Neural progenitor cell (in vitro differentiated cells): ENCODE measurements at regions not wholly inside any gene's neighbourhood (a gene's known extent, or its start where the extent isn't known, plus 50 kb on each side); places are given as distances from the start of the nearest gene placed in this dataset.

Experiments
- DNase-seq: peaks from one replicate; pipeline ENCODE4 v3.0.0-alpha.2; 2016; ENCODE audit warnings: low spot score
- H2AFZ ChIP-seq: fragments of 200-600 bp; sonication (generic); replicated peaks from 2 replicates; pipeline ENCODE4 v1.6.1; 2016; ENCODE audit warnings: antibody characterized with exemption
- H3F3A ChIP-seq: fragments of 200-600 bp; sonication (generic); 2 replicates; pipeline ENCODE4 v1.6.1; 2016; ENCODE audit warnings: antibody characterized with exemption, low read depth
- H3K27ac ChIP-seq: fragments of 200-600 bp; sonication (generic); 2 replicates; pipeline ENCODE4 v1.5.1; 2016; ENCODE audit warnings: mild to moderate bottlenecking
- H3K27me3 ChIP-seq: fragments of 200-600 bp; sonication (generic); 2 replicates; pipeline ENCODE4 v1.6.1; 2016; ENCODE audit warnings: mild to moderate bottlenecking, moderate library complexity
- H3K36me3 ChIP-seq: fragments of 200-600 bp; sonication (generic); 2 replicates; pipeline ENCODE4 v1.5.1; 2016
- H3K4me1 ChIP-seq: fragments of 200-600 bp; sonication (generic); 2 replicates; pipeline ENCODE4 v1.6.1; 2016; ENCODE audit warnings: mixed run types
- H3K4me2 ChIP-seq: fragments of 200-600 bp; sonication (generic); 2 replicates; pipeline ENCODE4 v1.6.1; 2016
- H3K4me3 ChIP-seq: fragments of 200-600 bp; sonication (generic); 2 replicates; pipeline ENCODE4 v1.5.1; 2016
- H3K79me2 ChIP-seq: fragments of 200-600 bp; sonication (generic); 2 replicates; pipeline ENCODE4 v1.6.1; 2016; ENCODE audit warnings: low read depth
- H3K9ac ChIP-seq: fragments of 200-600 bp; sonication (generic); 2 replicates; pipeline ENCODE4 v1.6.1; 2016
- H3K9me3 ChIP-seq: fragments of 200-600 bp; sonication (generic); 2 replicates; pipeline ENCODE4 v1.5.1; 2016; ENCODE audit warnings: low read depth
- H4K20me1 ChIP-seq: fragments of 200-600 bp; sonication (generic); 2 replicates; pipeline ENCODE4 v1.6.1; 2016; ENCODE audit warnings: low read depth
- H3K27ac Mint-ChIP-seq: 3 replicates; pipeline ENCODE4 v1.8.0; 2021; ENCODE audit warnings: mixed read lengths
- H3K27me3 Mint-ChIP-seq: 2 replicates; pipeline ENCODE4 v1.8.0; 2022; ENCODE audit warnings: low read depth, mild to moderate bottlenecking, inconsistent platforms, moderate library complexity, mixed read lengths; ENCODE audit not compliant: insufficient read depth
- H3K36me3 Mint-ChIP-seq: 3 replicates; pipeline ENCODE4 v1.8.0; 2021; ENCODE audit warnings: mixed read lengths
- H3K4me1 Mint-ChIP-seq: 3 replicates; pipeline ENCODE4 v1.8.0; 2021; ENCODE audit warnings: mixed read lengths
- H3K4me3 Mint-ChIP-seq: 3 replicates; pipeline ENCODE4 v1.8.0; 2021; ENCODE audit warnings: mild to moderate bottlenecking, moderate library complexity, mixed read lengths
- H3K9me3 Mint-ChIP-seq: 3 replicates; pipeline ENCODE4 v1.8.0; 2020; ENCODE audit warnings: mixed read lengths
- EZH2 ChIP-seq: fragments of 200-600 bp; sonication (generic); IDR thresholded peaks from 2 replicates; pipeline ENCODE4 v1.6.1; 2017; ENCODE audit warnings: antibody characterized with exemption, mild to moderate bottlenecking, moderate library complexity
- EZH2phosphoT487 ChIP-seq: fragments of 200-600 bp; sonication (generic); IDR thresholded peaks from 2 replicates; pipeline ENCODE4 v1.6.1; 2017; ENCODE audit warnings: antibody characterized with exemption
- TF ChIP-seq, protein P1 (sequence below): fragments of 200-600 bp; sonication (generic); IDR thresholded peaks from 2 replicates; pipeline ENCODE4 v1.5.1; 2017; ENCODE audit warnings: antibody characterized with exemption, mild to moderate bottlenecking

GRCh38 chr1:60813071-60813470 is 269.3 kb upstream of the NFIA start:
- Histone ChIP-seq H3K4me1 (peaks cover 16% of the 10 kb centered on the region), H3K9me3 (no peaks in the 10 kb centered on the region), H3K79me2 (no peaks in the 10 kb centered on the region), H3F3A (no peaks in the 10 kb centered on the region), H3K27ac (no peak overlapping the region), H3K9ac (no peak overlapping the region), H4K20me1 (no peaks in the 10 kb centered on the region), H3K4me3 (no peak overlapping the region), H3K36me3 (no peaks in the 10 kb centered on the region), H3K4me2 (no peak overlapping the region), H3K27me3 (no peaks in the 10 kb centered on the region), H2AFZ (no peak overlapping the region)
- peaks cover 6% of the 10 kb centered on the region for H3K27me3 Mint-ChIP-seq
- H3K27ac Mint-ChIP-seq = no peak overlapping the region
- H3K36me3 Mint-ChIP-seq = peaks cover 2% of the 10 kb centered on the region
- TF ChIP-seq, protein P1, sequence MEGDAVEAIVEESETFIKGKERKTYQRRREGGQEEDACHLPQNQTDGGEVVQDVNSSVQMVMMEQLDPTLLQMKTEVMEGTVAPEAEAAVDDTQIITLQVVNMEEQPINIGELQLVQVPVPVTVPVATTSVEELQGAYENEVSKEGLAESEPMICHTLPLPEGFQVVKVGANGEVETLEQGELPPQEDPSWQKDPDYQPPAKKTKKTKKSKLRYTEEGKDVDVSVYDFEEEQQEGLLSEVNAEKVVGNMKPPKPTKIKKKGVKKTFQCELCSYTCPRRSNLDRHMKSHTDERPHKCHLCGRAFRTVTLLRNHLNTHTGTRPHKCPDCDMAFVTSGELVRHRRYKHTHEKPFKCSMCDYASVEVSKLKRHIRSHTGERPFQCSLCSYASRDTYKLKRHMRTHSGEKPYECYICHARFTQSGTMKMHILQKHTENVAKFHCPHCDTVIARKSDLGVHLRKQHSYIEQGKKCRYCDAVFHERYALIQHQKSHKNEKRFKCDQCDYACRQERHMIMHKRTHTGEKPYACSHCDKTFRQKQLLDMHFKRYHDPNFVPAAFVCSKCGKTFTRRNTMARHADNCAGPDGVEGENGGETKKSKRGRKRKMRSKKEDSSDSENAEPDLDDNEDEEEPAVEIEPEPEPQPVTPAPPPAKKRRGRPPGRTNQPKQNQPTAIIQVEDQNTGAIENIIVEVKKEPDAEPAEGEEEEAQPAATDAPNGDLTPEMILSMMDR = no peak
- no peak for TF ChIP-seq EZH2
- no peak for TF ChIP-seq EZH2phosphoT487
- H3K4me3 Mint-ChIP-seq = no peak overlapping the region
- peaks cover 31% of the 10 kb centered on the region for H3K4me1 Mint-ChIP-seq
- peak; percentile 19 for DNase-seq
- H3K9me3 Mint-ChIP-seq = peaks cover 8% of the 10 kb centered on the region

- no peaks in the 10 kb centered on the region for H3K79me2 ChIP-seq
- no peak overlapping the region for H3K4me3 ChIP-seq
- no peaks in the 10 kb centered on the region for H3K36me3 ChIP-seq
- H3K4me2 ChIP-seq = peak overlapping the region; percentile 1
- Mint-ChIP-seq H3K27ac (peak overlapping the region; percentile 27), H3K36me3 (peaks cover 5% of the 10 kb centered on the region), H3K27me3 (peaks cover 9% of the 10 kb centered on the region), H3K4me3 (no peak overlapping the region), H3K9me3 (peaks cover 33% of the 10 kb centered on the region), H3K4me1 (peaks cover 31% of the 10 kb centered on the region)
- no peak overlapping the region for H3K27ac ChIP-seq
- H3K4me1 ChIP-seq = peaks cover 16% of the 10 kb centered on the region
- peak; percentile 50 for DNase-seq
- no peak overlapping the region for H2AFZ ChIP-seq
- H3F3A ChIP-seq = no peaks in the 10 kb centered on the region
- no peaks in the 10 kb centered on the region for H4K20me1 ChIP-seq
- H3K9me3 ChIP-seq = no peaks in the 10 kb centered on the region
- H3K27me3 ChIP-seq = no peaks in the 10 kb centered on the region
- no peak overlapping the region for H3K9ac ChIP-seq
- TF ChIP-seq EZH2 (no peak), EZH2phosphoT487 (no peak)
- TF ChIP-seq, protein P1 = no peak
Observed at GRCh38 chr1:60809204-60809980, 273.0 kb upstream of the NFIA start.

DNA sequence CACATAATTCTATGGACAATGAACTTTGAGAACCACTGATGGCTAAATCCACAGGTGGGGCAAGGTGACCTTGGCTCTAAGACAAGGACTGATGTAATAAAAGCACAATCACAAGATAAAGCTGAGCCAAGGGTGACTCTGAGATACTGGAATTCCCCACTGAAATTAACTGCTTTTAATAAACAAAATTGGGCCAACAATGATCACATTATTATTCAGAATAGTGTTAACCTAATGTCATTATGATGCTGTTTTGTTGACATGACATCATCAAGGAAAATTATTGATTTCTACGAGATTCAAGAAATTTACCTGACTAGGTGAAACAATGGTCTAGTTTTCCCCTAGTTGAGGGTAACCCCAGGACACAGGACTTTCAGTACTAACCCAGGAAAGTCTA is 273.7 kb upstream of the NFIA start:
- no peaks in the 10 kb centered on the region for H3K9me3 ChIP-seq
- TF ChIP-seq EZH2phosphoT487 = no peak
- TF ChIP-seq EZH2 = no peak
- TF ChIP-seq, protein P1 = no peak
- H3K9ac ChIP-seq = no peak overlapping the region
- peaks cover 9% of the 10 kb centered on the region for H3K27me3 Mint-ChIP-seq
- no peaks in the 10 kb centered on the region for H4K20me1 ChIP-seq
- no peak overlapping the region for H3K4me3 ChIP-seq
- H3F3A ChIP-seq = no peaks in the 10 kb centered on the region
- no peak overlapping the region for H3K27ac ChIP-seq
- peaks cover 16% of the 10 kb centered on the region for H3K4me1 ChIP-seq
- no peak overlapping the region for H3K4me3 Mint-ChIP-seq
- H3K9me3 Mint-ChIP-seq = peaks cover 38% of the 10 kb centered on the region
- peaks cover 31% of the 10 kb centered on the region for H3K4me1 Mint-ChIP-seq
- peaks cover 5% of the 10 kb centered on the region for H3K36me3 Mint-ChIP-seq
- H3K27me3 ChIP-seq = no peaks in the 10 kb centered on the region
- H3K79me2 ChIP-seq = no peaks in the 10 kb centered on the region
- no peak overlapping the region for H3K4me2 ChIP-seq
- H3K36me3 ChIP-seq = no peaks in the 10 kb centered on the region
- no peak overlapping the region for H2AFZ ChIP-seq
- DNase-seq = no peak
- no peak overlapping the region for H3K27ac Mint-ChIP-seq
